HCT116 (cell line): ENCODE measurements at regions not wholly inside any gene's neighbourhood (a gene's known extent, or its start where the extent isn't known, plus 50 kb on each side); places are given as distances from the start of the nearest gene placed in this dataset.

ENCODE experiments used
- ATAC-seq: fragments of 200-7000 bp; cut with Tn5 transposase; 2 replicates; pipeline ENCODE4 v1.9.1; 2020; ENCODE audit warnings: mild to moderate bottlenecking, moderate library complexity
- BruUV-seq: library from RNA; stranded (reverse); fragments of 400-500 nt; replicated peaks from 2 replicates; lab custom pipeline; 2021; lab: Mats Ljungman, UMichigan
- CTCF ChIA-PET: fragments of 300-600 bp; sonication (Branson Sonifier 250); formaldehyde crosslinking; loops from one replicate; lab custom pipeline; 2021; ENCODE audit warnings: antibody characterized with exemption; lab: Charles Lee
- POLR2A ChIA-PET: fragments of 300-600, 350-600 bp; sonication (Branson Sonifier 250); formaldehyde crosslinking; loops from one replicate; lab custom pipeline; 2021; ENCODE audit warnings: antibody characterized with exemption; lab: Charles Lee
- RAD21 ChIA-PET, 2 experiments: fragments of 300-600 bp; sonication (Branson Sonifier 250); formaldehyde crosslinking; loops; one replicate each; lab custom pipeline; 2023; ENCODE audit warnings: low total read pairs in 2 of 2; ENCODE audit not compliant: uncharacterized antibody in 2 of 2, unreplicated experiment in 2 of 2, low non-redundant PET in 1 of 2; lab: Charles Lee
- DNase-seq: peaks from one replicate; pipeline ENCODE4 v3.0.0-alpha.2; 2010; ENCODE audit warnings: low read depth, low spot score
- H2AFZ ChIP-seq: fragments of 200-600 bp; shearing (Covaris generic), sonication (generic); 2 replicates; pipeline ENCODE4 v1.6.1; 2017; ENCODE audit warnings: low read depth, mixed run types, mixed read lengths, antibody characterized with exemption, low read length; ENCODE audit not compliant: poor library complexity, severe bottlenecking
- H3K27ac ChIP-seq: 2 replicates; pipeline ENCODE4 v1.5.1; 2012; ENCODE audit warnings: low read depth, low read length
- H3K27me3 ChIP-seq: fragments of 200-600 bp; sonication (generic); 2 replicates; pipeline ENCODE4 v1.6.1; 2016; ENCODE audit warnings: mixed run types, low read length, mixed read lengths; ENCODE audit not compliant: insufficient read depth
- H3K36me3 ChIP-seq, 2 experiments: fragments of 200-500 bp in 1 of 2; fragments of 200-600 bp in 1 of 2; sonication (Bioruptor generic) in 1 of 2; sonication (generic) in 1 of 2; 2 replicates each; pipeline versions ENCODE4 v1.5.1 to v1.6.1; 2014 to 2016; ENCODE audit warnings: low read length in 2 of 2, inconsistent platforms in 1 of 2, mixed read lengths in 1 of 2, mixed run types in 1 of 2; ENCODE audit not compliant: insufficient read depth in 2 of 2, control insufficient read depth in 1 of 2
- H3K4me1 ChIP-seq, 2 experiments: fragments of 200-600 bp in 1 of 2; sonication (generic) in 1 of 2; 2 replicates each; pipeline versions ENCODE4 v1.5.1 to v1.6.1; 2012 to 2017; ENCODE audit warnings: low read length in 2 of 2, inconsistent platforms in 1 of 2, mild to moderate bottlenecking in 1 of 2, mixed read lengths in 1 of 2, mixed run types in 1 of 2, moderate library complexity in 1 of 2; ENCODE audit not compliant: insufficient read depth in 2 of 2, control insufficient read depth in 1 of 2
- H3K4me2 ChIP-seq: fragments of 200-600 bp; sonication (generic); 2 replicates; pipeline ENCODE4 v1.6.1; 2017; ENCODE audit warnings: mixed run types, low read length, mixed read lengths
- H3K4me3 ChIP-seq, 2 experiments: fragments of 200-600 bp in 1 of 2; sonication (generic) in 1 of 2; replicated peaks in 1 of 2; 2 replicates each; pipeline ENCODE4 v1.5.1; 2011 to 2016; ENCODE audit warnings: low read length in 2 of 2, control low read depth in 1 of 2, low read depth in 1 of 2, mild to moderate bottlenecking in 1 of 2, mixed read lengths in 1 of 2, mixed run types in 1 of 2
- H3K79me2 ChIP-seq: fragments of 200-600 bp; sonication (generic); 2 replicates; pipeline ENCODE4 v1.6.1; 2017; ENCODE audit warnings: mild to moderate bottlenecking, mixed run types, low read length, moderate library complexity, mixed read lengths; ENCODE audit not compliant: insufficient read depth
- H3K9ac ChIP-seq: fragments of 200-600 bp; sonication (generic); 2 replicates; pipeline ENCODE4 v1.6.1; 2016; ENCODE audit warnings: low read length, mixed read lengths
- H3K9me2 ChIP-seq: fragments of 200-600 bp; sonication (generic), shearing (Covaris generic); 2 replicates; pipeline ENCODE4 v1.6.1; 2017; ENCODE audit warnings: mixed run types, mild to moderate bottlenecking, moderate library complexity; ENCODE audit not compliant: insufficient read depth
- H3K9me3 ChIP-seq, 2 experiments: fragments of 200-500 bp in 1 of 2; fragments of 200-600 bp in 1 of 2; sonication (Bioruptor generic) in 1 of 2; sonication (generic) in 1 of 2; 2 replicates each; pipeline ENCODE4 v1.6.1; 2014 to 2017; ENCODE audit warnings: low read length in 2 of 2, mixed read lengths in 2 of 2, inconsistent platforms in 1 of 2, low read depth in 1 of 2, mild to moderate bottlenecking in 1 of 2, mixed run types in 1 of 2, moderate library complexity in 1 of 2; ENCODE audit not compliant: control insufficient read depth in 1 of 2, insufficient read depth in 1 of 2
- H4K20me1 ChIP-seq: fragments of 200-600 bp; sonication (generic), shearing (Covaris generic); 2 replicates; pipeline ENCODE4 v1.6.1; 2017; ENCODE audit warnings: mixed run types, mild to moderate bottlenecking, moderate library complexity; ENCODE audit not compliant: insufficient read depth
- CBX3 ChIP-seq: IDR thresholded peaks from 2 replicates; pipeline ENCODE4 v1.6.1; 2012; ENCODE audit warnings: low read depth
- CEBPB ChIP-seq: IDR thresholded peaks from 2 replicates; pipeline ENCODE4 v1.6.1; 2012; ENCODE audit warnings: low read depth
- CTCF ChIP-seq, 3 experiments: fragments of 200-600 bp in 1 of 3; sonication (generic) in 1 of 3; IDR thresholded peaks in 2 of 3; conservative IDR thresholded peaks in 1 of 3; 2 replicates each; pipeline ENCODE4 v1.5.1; 2012 to 2017; ENCODE audit warnings: low read depth in 2 of 3, low read length in 2 of 3, antibody characterized with exemption in 1 of 3, borderline replicate concordance in 1 of 3, control low read depth in 1 of 3, mild to moderate bottlenecking in 1 of 3, mixed read lengths in 1 of 3, mixed run types in 1 of 3, moderate library complexity in 1 of 3; ENCODE audit not compliant: insufficient read depth in 1 of 3
- ELF1 ChIP-seq: IDR thresholded peaks from 2 replicates; pipeline ENCODE4 v1.6.1; 2012; ENCODE audit warnings: low read depth, borderline replicate concordance
- EZH2 ChIP-seq: fragments of 200-600 bp; sonication (generic); IDR thresholded peaks from 2 replicates; pipeline ENCODE4 v1.6.1; 2017; ENCODE audit warnings: antibody characterized with exemption, mixed run types
- EZH2phosphoT487 ChIP-seq: fragments of 200-600 bp; IDR thresholded peaks from 2 replicates; pipeline ENCODE4 v1.6.1; 2018; ENCODE audit warnings: antibody characterized with exemption, borderline replicate concordance
- FOSL1 ChIP-seq: IDR thresholded peaks from 2 replicates; pipeline ENCODE4 v1.6.1; 2012; ENCODE audit warnings: low read depth
- MAX ChIP-seq: IDR thresholded peaks from 2 replicates; pipeline ENCODE4 v1.6.1; 2012
- POLR2A ChIP-seq: IDR thresholded peaks from 2 replicates; pipeline ENCODE4 v1.7.0; 2011; ENCODE audit warnings: borderline replicate concordance; ENCODE audit not compliant: insufficient read depth, insufficient read length; ENCODE audit errors: extremely low read depth
- POLR2AphosphoS5 ChIP-seq: IDR thresholded peaks from 2 replicates; pipeline ENCODE4 v1.6.1; 2011; ENCODE audit warnings: mild to moderate bottlenecking, low read depth, low read length, moderate library complexity
- RAD21 ChIP-seq: IDR thresholded peaks from 2 replicates; pipeline ENCODE4 v1.6.1; 2012; ENCODE audit warnings: low read depth, mild to moderate bottlenecking
- REST ChIP-seq: IDR thresholded peaks from 2 replicates; pipeline ENCODE4 v1.6.1; 2012; ENCODE audit warnings: low read depth
- SIN3A ChIP-seq: IDR thresholded peaks from 2 replicates; pipeline ENCODE4 v1.6.1; 2012; ENCODE audit warnings: low read depth
- intact Hi-C: fragments of 100-400 bp; cut with micrococcal nuclease; formaldehyde crosslinking; loops from 2 replicates; pipeline ENCODE4 v1.10.0; 2022

DNA sequence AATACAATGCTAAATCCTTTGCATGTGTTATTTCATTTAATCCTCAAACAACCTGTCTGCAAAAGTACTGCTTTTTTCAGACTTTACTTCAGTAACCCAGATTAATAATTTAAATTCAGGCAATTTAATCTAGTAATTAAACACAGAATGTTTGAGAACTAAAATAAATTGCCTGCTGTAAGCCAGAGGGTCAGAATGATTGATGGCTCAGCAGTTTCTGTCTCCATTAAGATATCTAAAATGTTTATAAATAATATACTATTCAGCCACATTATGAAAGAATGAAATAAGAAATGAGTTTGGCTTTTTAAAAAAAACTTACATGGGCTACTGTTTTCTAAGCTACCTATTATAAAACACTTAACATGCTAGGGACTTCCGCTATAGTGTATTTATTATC lies 846.0 kb downstream of the FAM181B start (continued):
- TF ChIP-seq MAX: no peak
- no peak for TF ChIP-seq EZH2phosphoT487
- no peak for TF ChIP-seq CBX3
- no peak for TF ChIP-seq CEBPB
- TF ChIP-seq POLR2A: no peak
- no peak for TF ChIP-seq FOSL1

- Histone ChIP-seq H3K36me3 (no peaks in the 10 kb centered on the region), H4K20me1 (no peaks in the 10 kb centered on the region), H3K27ac (no peak overlapping the region), H3K9me3 (peaks cover 4 to 12% of the 10 kb centered on the region in 2 experiments; a peak in 2 of 4 replicates), H2AFZ (no peak overlapping the region), H3K79me2 (no peaks in the 10 kb centered on the region), H3K4me2 (no peak overlapping the region), H3K4me1 (no peaks in the 10 kb centered on the region), H3K9me2 (no peaks in the 10 kb centered on the region)
- no TSS peak for BruUV-seq
- no peak for DNase-seq
- ATAC-seq: no peak
- intact Hi-C loops: no loop called here
- RAD21 ChIA-PET: no interaction called here
- TF ChIP-seq CBX3: no peak
- no peak for TF ChIP-seq POLR2AphosphoS5
- TF ChIP-seq, all 23 proteins: peak for 0
- no peak overlapping the region for H3K4me3 ChIP-seq
- CTCF ChIA-PET: no interaction called here
- H3K9ac ChIP-seq: no peak overlapping the region
- POLR2A ChIA-PET: no interaction called here
- no peaks in the 10 kb centered on the region for H3K27me3 ChIP-seq
Measured at GRCh38 chr11:81886406-81887075, 847.1 kb downstream of the FAM181B start.

DNA sequence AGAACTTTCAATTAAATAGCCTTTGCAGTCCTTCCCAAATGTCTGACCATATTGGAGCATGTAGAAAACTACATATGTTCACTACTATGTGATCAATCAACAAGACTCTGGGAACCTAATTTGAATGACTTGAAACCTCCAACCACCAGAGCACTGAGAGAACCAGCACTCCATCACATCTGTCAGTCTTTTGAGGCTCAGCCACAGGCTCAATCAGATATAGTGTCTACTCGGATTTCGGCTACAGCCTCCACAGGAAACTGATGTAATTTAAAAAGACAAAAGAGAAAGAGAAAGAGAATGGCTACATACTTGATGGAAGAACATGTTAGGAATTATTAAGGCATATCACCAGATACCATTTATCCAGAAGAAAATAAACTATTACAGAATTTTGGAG lies 859.0 kb downstream of the FAM181B start:
- DNase-seq (no peak), ATAC-seq (no peak)
- intact Hi-C loops: no loop called here
- H3K9me3 ChIP-seq: peaks cover 5 to 20% of the 10 kb centered on the region in 2 experiments; a peak in 2 of 4 replicates
- H3K4me3 ChIP-seq: no peak overlapping the region
- H4K20me1 ChIP-seq: no peaks in the 10 kb centered on the region
- ChIA-PET CTCF (no interaction called here), RAD21 (no interaction called here), POLR2A (no interaction called here)
- no peaks in the 10 kb centered on the region for H3K4me1 ChIP-seq
- no peaks in the 10 kb centered on the region for H3K79me2 ChIP-seq
- no peak overlapping the region for H3K4me2 ChIP-seq
- no peaks in the 10 kb centered on the region for H3K9me2 ChIP-seq
- H3K9ac ChIP-seq: no peak overlapping the region
- no peaks in the 10 kb centered on the region for H3K36me3 ChIP-seq
- no peaks in the 10 kb centered on the region for H3K27me3 ChIP-seq
- no TSS peak for BruUV-seq
- H3K27ac ChIP-seq: no peak overlapping the region
- H2AFZ ChIP-seq: no peak overlapping the region
- no peak for TF ChIP-seq CEBPB
- TF ChIP-seq ELF1: no peak
- TF ChIP-seq EZH2: no peak
- TF ChIP-seq CTCF (IDR thresholded peaks at IDR 0.05 in 2 of 3, conservative IDR thresholded peaks at IDR 0.05 in 1 of 3; ENCODE audit: borderline replicate concordance in 1 of 3, insufficient read depth in 1 of 3, low read depth in 2 of 3, low read length in 2 of 3): no peak
- no peak for TF ChIP-seq POLR2AphosphoS5
- no peak for TF ChIP-seq RAD21
- TF ChIP-seq EZH2phosphoT487: no peak
- TF ChIP-seq SIN3A: no peak
- no peak for TF ChIP-seq REST
- TF ChIP-seq CBX3: no peak
